ENCODE measurements at regions not wholly inside any gene's neighbourhood (a gene's known extent, or its start where the extent isn't known, plus 50 kb on each side); places are given as distances from the start of the nearest gene placed in this dataset.
A peak's percentile ranks its signal among the peaks of the same experiment; 100 is the strongest.
"Not testable (repeated sequence)": the region's sequence is repeated elsewhere in the genome, so short reads cannot be mapped to it uniquely, and the experiment has no call there.

GRCh38 chrX:69431420-69431819, 72.7 kb upstream of the NALF2 start:
- DNase-seq (ENCODE audit: low spot score): no peak

- no peak for DNase-seq (ENCODE audit: low spot score)
These were observed 73.3 kb upstream of the NALF2 start for GRCh38 chrX:69430785-69431184.

GRCh38 chrX:69429339-69430015, 74.6 kb upstream of the NALF2 start:
- no peak for DNase-seq (ENCODE audit: low spot score)

GRCh38 chrX:69428216-69428615, 75.9 kb upstream of the NALF2 start:
- no peak for DNase-seq (ENCODE audit: low spot score)

- no peak for DNase-seq (ENCODE audit: low spot score)
These were observed 79.2 kb upstream of the NALF2 start for GRCh38 chrX:69424910-69425309.

GRCh38 chrX:69424161-69424560, 80.0 kb upstream of the NALF2 start:
- DNase-seq (ENCODE audit: low spot score): no peak

- DNase-seq (ENCODE audit: low spot score): not testable (repeated sequence)
These were observed 81.9 kb upstream of the NALF2 start for GRCh38 chrX:69422208-69422607.

GRCh38 chrX:69415698-69416097, 88.4 kb upstream of the NALF2 start:
- no peak for DNase-seq (ENCODE audit: low spot score)

GRCh38 chrX:69412661-69413060, 91.5 kb upstream of the NALF2 start:
- no peak for DNase-seq (ENCODE audit: low spot score)

GRCh38 chrX:69398881-69399280, 105.2 kb upstream of the NALF2 start:
- DNase-seq (ENCODE audit: low spot score): no peak

GRCh38 chrX:69396916-69397315, 107.2 kb upstream of the NALF2 start:
- no peak for DNase-seq (ENCODE audit: low spot score)

- no peak for DNase-seq (ENCODE audit: low spot score)
These were observed 108.8 kb upstream of the NALF2 start for GRCh38 chrX:69395306-69395705.

GRCh38 chrX:69389101-69389501, 115.0 kb upstream of the NALF2 start:
- DNase-seq (ENCODE audit: low spot score): no peak

- DNase-seq (ENCODE audit: low spot score): no peak
These were observed 115.6 kb upstream of the NALF2 start for GRCh38 chrX:69388526-69388925.

- peak; percentile 17 for DNase-seq (ENCODE audit: low spot score)
These were observed 116.3 kb upstream of the NALF2 start for GRCh38 chrX:69387567-69388487.

GRCh38 chrX:69386681-69387080, 117.4 kb upstream of the NALF2 start:
- no peak for DNase-seq (ENCODE audit: low spot score)

- no peak for DNase-seq (ENCODE audit: low spot score)
These were observed 124.7 kb upstream of the NALF2 start for GRCh38 chrX:69379412-69379811.

GRCh38 chrX:69374569-69374968, 129.6 kb upstream of the NALF2 start:
- DNase-seq (ENCODE audit: low spot score): no peak

GRCh38 chrX:69372435-69372834, 131.7 kb upstream of the NALF2 start:
- DNase-seq (ENCODE audit: low spot score): no peak

- no peak for DNase-seq (ENCODE audit: low spot score)
These were observed 133.0 kb upstream of the NALF2 start for GRCh38 chrX:69371159-69371558.

GRCh38 chrX:69369999-69370398, 134.1 kb upstream of the NALF2 start:
- no peak for DNase-seq (ENCODE audit: low spot score)

- DNase-seq (ENCODE audit: low spot score): no peak
These were observed 137.9 kb upstream of the NALF2 start for GRCh38 chrX:69366183-69366582.

- DNase-seq (ENCODE audit: low spot score): no peak
These were observed 138.4 kb upstream of the NALF2 start for GRCh38 chrX:69365755-69366154.
